WERI-Rb-1 (cell line): ENCODE measurements at regions not wholly inside any gene's neighbourhood (a gene's known extent, or its start where the extent isn't known, plus 50 kb on each side); places are given as distances from the start of the nearest gene placed in this dataset.

Source experiments
- DNase-seq: peaks from one replicate; pipeline ENCODE4 v3.0.0-alpha.2; 2020
- H3K27ac ChIP-seq: fragments of 250-450 bp; sonication (Bioruptor Pico); 2 replicates; pipeline ENCODE4 v1.5.1; 2020; ENCODE audit warnings: mild to moderate bottlenecking, moderate library complexity
- H3K27me3 ChIP-seq: fragments of 250-450 bp; sonication (Bioruptor Pico); 2 replicates; pipeline ENCODE4 v1.5.1; 2021; ENCODE audit warnings: mild to moderate bottlenecking, low read depth, moderate library complexity; ENCODE audit not compliant: insufficient read depth, severe bottlenecking
- H3K36me3 ChIP-seq: fragments of 250-450 bp; sonication (Bioruptor Pico); 2 replicates; pipeline ENCODE4 v1.5.1; 2020; ENCODE audit warnings: mild to moderate bottlenecking, moderate library complexity
- H3K4me3 ChIP-seq: 2 replicates; pipeline ENCODE4 v1.5.1; 2011; ENCODE audit warnings: low read depth, mild to moderate bottlenecking, control low read depth, low read length
- H3K9me3 ChIP-seq: fragments of 250-450 bp; sonication (Bioruptor Pico); 2 replicates; pipeline ENCODE4 v1.5.1; 2021; ENCODE audit warnings: mild to moderate bottlenecking, moderate library complexity; ENCODE audit not compliant: severe bottlenecking
- CTCF ChIP-seq: IDR thresholded peaks from 2 replicates; pipeline ENCODE4 v1.5.1; 2011; ENCODE audit warnings: low read depth, mild to moderate bottlenecking, control low read depth, inconsistent platforms, low read length

- Histone ChIP-seq H3K27ac (no peak overlapping the region), H3K36me3 (no peaks in the 10 kb centered on the region), H3K27me3 (no peaks in the 10 kb centered on the region), H3K9me3 (no peaks in the 10 kb centered on the region), H3K4me3 (no peak overlapping the region)
- TF ChIP-seq CTCF = no peak
- no peak for DNase-seq
Measured at GRCh38 chr16:50857881-50858280, 116.0 kb downstream of the CYLD start.

DNA sequence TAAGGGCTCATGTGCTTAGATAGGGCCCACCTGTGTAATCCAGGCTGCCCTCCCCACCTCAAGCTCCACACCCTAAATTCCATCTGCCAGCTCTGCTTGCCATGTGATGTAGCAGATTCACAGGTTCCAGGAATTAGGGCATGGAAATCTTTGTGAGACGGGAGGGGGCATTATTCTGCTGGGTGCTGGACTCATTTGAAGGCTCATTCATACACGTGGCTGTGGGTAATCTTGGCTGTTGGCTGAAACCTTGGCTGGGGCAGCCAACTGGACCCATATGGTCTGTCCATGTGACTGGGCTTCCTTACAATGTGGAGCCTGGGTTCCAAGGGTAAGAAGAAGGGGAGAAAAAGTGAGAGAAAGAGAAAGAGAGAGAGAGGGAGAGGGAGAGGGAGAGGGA lies 115.1 kb downstream of the CYLD start:
- no peak overlapping the region for H3K27ac ChIP-seq
- no peak for DNase-seq
- H3K4me3 ChIP-seq = no peak overlapping the region
- H3K36me3 ChIP-seq = no peaks in the 10 kb centered on the region
- H3K27me3 ChIP-seq = no peaks in the 10 kb centered on the region
- TF ChIP-seq CTCF = no peak
- H3K9me3 ChIP-seq = no peaks in the 10 kb centered on the region

DNA sequence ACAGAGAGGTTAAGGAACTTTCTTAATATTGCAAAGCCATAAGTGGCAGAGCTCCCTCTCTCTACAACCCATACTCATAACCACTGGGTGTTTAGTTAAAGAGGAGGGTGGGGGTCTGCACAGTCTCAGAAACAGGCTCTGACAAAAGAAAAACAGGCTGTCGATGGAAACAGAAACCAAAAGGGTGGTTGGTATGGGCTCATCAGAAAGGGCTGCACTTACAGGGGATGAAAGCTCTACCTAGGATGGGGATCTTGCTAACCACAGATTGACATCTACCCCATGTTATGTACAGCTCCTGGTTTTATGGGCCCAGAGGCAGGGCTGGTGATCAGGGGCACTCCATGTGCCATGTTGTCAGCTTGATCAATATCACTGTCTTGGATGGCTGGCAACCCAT lies 111.4 kb downstream of the CYLD start:
- H3K27me3 ChIP-seq = no peaks in the 10 kb centered on the region
- no peaks in the 10 kb centered on the region for H3K36me3 ChIP-seq
- H3K9me3 ChIP-seq = no peaks in the 10 kb centered on the region
- TF ChIP-seq CTCF = no peak
- H3K4me3 ChIP-seq = no peak overlapping the region
- no peak overlapping the region for H3K27ac ChIP-seq
- DNase-seq = no peak
